ENCODE measurements at regions not wholly inside any gene's neighbourhood (a gene's known extent, or its start where the extent isn't known, plus 50 kb on each side); places are given as distances from the start of the nearest gene placed in this dataset.

DNA sequence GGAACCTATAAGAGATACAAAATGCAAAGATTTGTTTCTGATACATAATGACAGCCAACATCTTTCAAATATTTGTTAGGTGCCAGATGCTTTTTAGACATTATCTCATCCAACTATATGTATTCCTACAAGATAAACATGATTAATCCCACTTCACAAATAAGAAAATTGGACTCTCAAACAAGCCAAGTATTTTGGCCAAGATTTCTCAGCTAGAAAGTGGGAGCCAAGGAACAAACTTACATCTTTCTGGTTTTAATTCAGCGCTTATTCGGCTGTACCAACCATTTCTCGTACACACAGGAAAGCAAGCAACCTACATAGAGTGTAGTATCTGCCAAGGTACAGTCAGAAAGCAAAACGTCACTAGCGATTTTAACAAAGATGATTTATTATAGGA lies 85.7 kb upstream of the SERP2 start:
- TF ChIP-seq ATF7 (IDR thresholded peaks at IDR 0.05; ENCODE audit: low read depth): no peak
- TF ChIP-seq, protein P1, sequence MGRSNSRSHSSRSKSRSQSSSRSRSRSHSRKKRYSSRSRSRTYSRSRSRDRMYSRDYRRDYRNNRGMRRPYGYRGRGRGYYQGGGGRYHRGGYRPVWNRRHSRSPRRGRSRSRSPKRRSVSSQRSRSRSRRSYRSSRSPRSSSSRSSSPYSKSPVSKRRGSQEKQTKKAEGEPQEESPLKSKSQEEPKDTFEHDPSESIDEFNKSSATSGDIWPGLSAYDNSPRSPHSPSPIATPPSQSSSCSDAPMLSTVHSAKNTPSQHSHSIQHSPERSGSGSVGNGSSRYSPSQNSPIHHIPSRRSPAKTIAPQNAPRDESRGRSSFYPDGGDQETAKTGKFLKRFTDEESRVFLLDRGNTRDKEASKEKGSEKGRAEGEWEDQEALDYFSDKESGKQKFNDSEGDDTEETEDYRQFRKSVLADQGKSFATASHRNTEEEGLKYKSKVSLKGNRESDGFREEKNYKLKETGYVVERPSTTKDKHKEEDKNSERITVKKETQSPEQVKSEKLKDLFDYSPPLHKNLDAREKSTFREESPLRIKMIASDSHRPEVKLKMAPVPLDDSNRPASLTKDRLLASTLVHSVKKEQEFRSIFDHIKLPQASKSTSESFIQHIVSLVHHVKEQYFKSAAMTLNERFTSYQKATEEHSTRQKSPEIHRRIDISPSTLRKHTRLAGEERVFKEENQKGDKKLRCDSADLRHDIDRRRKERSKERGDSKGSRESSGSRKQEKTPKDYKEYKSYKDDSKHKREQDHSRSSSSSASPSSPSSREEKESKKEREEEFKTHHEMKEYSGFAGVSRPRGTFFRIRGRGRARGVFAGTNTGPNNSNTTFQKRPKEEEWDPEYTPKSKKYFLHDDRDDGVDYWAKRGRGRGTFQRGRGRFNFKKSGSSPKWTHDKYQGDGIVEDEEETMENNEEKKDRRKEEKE (IDR thresholded peaks at IDR 0.05): no peak
- H3K9me3 ChIP-seq (replicated peaks; ENCODE audit: control insufficient read depth, insufficient read depth, low read length): no peaks in the 10 kb centered on the region; the same call in 2 of the 3 replicates
- FAIRE-seq (no peak), ATAC-seq (no peak), DNase-seq (ENCODE audit: low read depth, low spot score) (no peak)
- no peak overlapping the region for H2AFZ ChIP-seq (ENCODE audit: control insufficient read depth, low read depth, low read length)
- BruUV-seq (replicated peaks): no TSS peak
- intact Hi-C loops (cut with micrococcal nuclease; ENCODE audit: unreplicated experiment) (no loop called here), in situ Hi-C loops (cut with MboI) (no loop called here)
- H3K27ac ChIP-seq (ENCODE audit: control insufficient read depth, insufficient read depth): no peak overlapping the region
- ChIA-PET RAD21 (ENCODE audit: unreplicated experiment) (no interaction called here), SMC1A (ENCODE audit: uncharacterized antibody, unreplicated experiment) (no interaction called here), CTCF (no interaction called here), POLR2A (no interaction called here)
- no peak overlapping the region for H3K9ac ChIP-seq (ENCODE audit: control insufficient read depth, insufficient read depth, low read length)
- H3K36me3 ChIP-seq (ENCODE audit: control insufficient read depth in 2 of 2, insufficient read depth in 2 of 2, low read length in 1 of 2): no peaks in the 10 kb centered on the region
- no peaks in the 10 kb centered on the region for H4K20me1 ChIP-seq (ENCODE audit: control insufficient read depth, insufficient read depth)
- no peak overlapping the region for H3K4me2 ChIP-seq (ENCODE audit: control insufficient read depth, insufficient read depth)
- H3K79me2 ChIP-seq (ENCODE audit: control insufficient read depth, insufficient read depth, low read length): no peaks in the 10 kb centered on the region
- H3K27me3 ChIP-seq (replicated peaks in 1 of 2; ENCODE audit: control insufficient read depth in 2 of 2, insufficient read depth in 2 of 2, low read length in 1 of 2): peaks cover 0 to 2% of the 10 kb centered on the region in 2 experiments; a peak in 1 of 4 replicates
- WGBS (ENCODE audit: insufficient coverage, insufficient replicate concordance, low lambda C conversion rate, missing lambda C conversion rate): 34% methylated on average over 5 of the region's 5 CpGs
- no peak overlapping the region for H3K4me3 ChIP-seq
- no peaks in the 10 kb centered on the region for H3K4me1 ChIP-seq (ENCODE audit: control insufficient read depth, insufficient read depth, low read length)

- BruUV-seq (replicated peaks): no TSS peak
- peaks cover 0 to 2% of the 10 kb centered on the region in 2 experiments; a peak in 1 of 4 replicates for H3K27me3 ChIP-seq (replicated peaks in 1 of 2; ENCODE audit: control insufficient read depth in 2 of 2, insufficient read depth in 2 of 2, low read length in 1 of 2)
- no peak overlapping the region for H3K27ac ChIP-seq (ENCODE audit: control insufficient read depth, insufficient read depth)
- FAIRE-seq: no peak
- H2AFZ ChIP-seq (ENCODE audit: control insufficient read depth, low read depth, low read length): no peak overlapping the region
- ChIA-PET SMC1A (ENCODE audit: uncharacterized antibody, unreplicated experiment) (no interaction called here), CTCF (no interaction called here), POLR2A (no interaction called here), RAD21 (ENCODE audit: unreplicated experiment) (no interaction called here)
- H3K9ac ChIP-seq (ENCODE audit: control insufficient read depth, insufficient read depth, low read length): no peak overlapping the region
- no peaks in the 10 kb centered on the region for H3K4me1 ChIP-seq (ENCODE audit: control insufficient read depth, insufficient read depth, low read length)
- no peak overlapping the region for H3K4me3 ChIP-seq
- intact Hi-C loops (cut with micrococcal nuclease; ENCODE audit: unreplicated experiment): no loop called here
- no peak for DNase-seq (ENCODE audit: low read depth, low spot score)
- H4K20me1 ChIP-seq (ENCODE audit: control insufficient read depth, insufficient read depth): no peaks in the 10 kb centered on the region
- in situ Hi-C loops (cut with MboI): no loop called here
- H3K9me3 ChIP-seq (replicated peaks; ENCODE audit: control insufficient read depth, insufficient read depth, low read length): no peaks in the 10 kb centered on the region; the same call in 2 of the 3 replicates
- no peaks in the 10 kb centered on the region for H3K36me3 ChIP-seq (ENCODE audit: control insufficient read depth in 2 of 2, insufficient read depth in 2 of 2, low read length in 1 of 2)
- no peak for ATAC-seq
- WGBS (ENCODE audit: insufficient coverage, insufficient replicate concordance, low lambda C conversion rate, missing lambda C conversion rate): 92% methylated on average over 1 of the region's 1 CpG
- no peaks in the 10 kb centered on the region for H3K79me2 ChIP-seq (ENCODE audit: control insufficient read depth, insufficient read depth, low read length)
- H3K4me2 ChIP-seq (ENCODE audit: control insufficient read depth, insufficient read depth): no peak overlapping the region
- TF ChIP-seq ZZZ3 (IDR thresholded peaks at IDR 0.05; ENCODE audit: control insufficient read depth, insufficient read length, low read depth) (no peak), SMARCA5 (IDR thresholded peaks at IDR 0.05) (no peak), TCF12 (IDR thresholded peaks at IDR 0.05; ENCODE audit: low read depth, low read length) (no peak), CHD1 (IDR thresholded peaks at IDR 0.05; ENCODE audit: low read depth, low read length) (no peak), PAX5 (IDR thresholded peaks at IDR 0.05; ENCODE audit: borderline replicate concordance, low read depth, low read length) (no peak), RB1 (IDR thresholded peaks at IDR 0.05; ENCODE audit: borderline replicate concordance) (no peak), BRCA1 (IDR thresholded peaks at IDR 0.05; ENCODE audit: low read depth, low read length) (no peak), MYC (IDR thresholded peaks at IDR 0.05; ENCODE audit: insufficient read depth, insufficient read length, insufficient replicate concordance, low read length, severe bottlenecking) (no peak), TAF1 (IDR thresholded peaks at IDR 0.05; ENCODE audit: borderline replicate concordance, low read depth, low read length) (no peak), CEBPZ (IDR thresholded peaks at IDR 0.05; ENCODE audit: low read depth, low read length) (no peak)
These were observed 81.1 kb upstream of the SERP2 start for GRCh38 chr13:44292545-44292944.

Measured in GM12878 (cell line).